ENCODE measurements at regions not wholly inside any gene's neighbourhood (a gene's known extent, or its start where the extent isn't known, plus 50 kb on each side); places are given as distances from the start of the nearest gene placed in this dataset.

GRCh38 chr14:82134411-82134810 is 600.8 kb upstream of the SEL1L start:
- no peaks in the 10 kb centered on the region for H3K27me3 ChIP-seq (ENCODE audit: control insufficient read depth, insufficient read depth, low read length)
- no peaks in the 10 kb centered on the region for H3K4me1 ChIP-seq
- H3K36me3 ChIP-seq (ENCODE audit: control insufficient read depth, insufficient read depth, low read length) = no peaks in the 10 kb centered on the region
- H3K4me2 ChIP-seq (ENCODE audit: low read length) = no peak overlapping the region
- H2AFZ ChIP-seq = no peak overlapping the region
- H3K4me3 ChIP-seq (ENCODE audit: low read depth, low read length) = no peak overlapping the region
- no peak for TF ChIP-seq CTCF (IDR thresholded peaks at IDR 0.05)
- peaks cover 2% of the 10 kb centered on the region for H3K9me3 ChIP-seq (ENCODE audit: control insufficient read depth, low read length)
- H3K27ac ChIP-seq = no peak overlapping the region
- no peak overlapping the region for H3K9ac ChIP-seq
- H3K79me2 ChIP-seq = no peaks in the 10 kb centered on the region

- Histone ChIP-seq H3K4me1 (no peaks in the 10 kb centered on the region), H3K27me3 (ENCODE audit: control insufficient read depth, insufficient read depth, low read length) (no peaks in the 10 kb centered on the region), H3K79me2 (no peaks in the 10 kb centered on the region), H3K9ac (no peak overlapping the region), H2AFZ (no peak overlapping the region), H3K4me3 (ENCODE audit: low read depth, low read length) (no peak overlapping the region), H3K27ac (no peak overlapping the region), H3K36me3 (ENCODE audit: control insufficient read depth, insufficient read depth, low read length) (no peaks in the 10 kb centered on the region), H3K4me2 (ENCODE audit: low read length) (no peak overlapping the region), H3K9me3 (ENCODE audit: control insufficient read depth, low read length) (peaks cover 2% of the 10 kb centered on the region)
- no peak for TF ChIP-seq CTCF (IDR thresholded peaks at IDR 0.05)
These were observed 604.8 kb upstream of the SEL1L start for GRCh38 chr14:82138431-82138830.

- no peaks in the 10 kb centered on the region for H3K36me3 ChIP-seq (ENCODE audit: control insufficient read depth, insufficient read depth, low read length)
- H3K27ac ChIP-seq = no peak overlapping the region
- H3K9ac ChIP-seq = no peak overlapping the region
- H3K4me3 ChIP-seq (ENCODE audit: low read depth, low read length) = no peak overlapping the region
- no peaks in the 10 kb centered on the region for H3K27me3 ChIP-seq (ENCODE audit: control insufficient read depth, insufficient read depth, low read length)
- H2AFZ ChIP-seq = no peak overlapping the region
- TF ChIP-seq CTCF (IDR thresholded peaks at IDR 0.05) = no peak
- no peaks in the 10 kb centered on the region for H3K4me1 ChIP-seq
- no peak overlapping the region for H3K4me2 ChIP-seq (ENCODE audit: low read length)
- no peaks in the 10 kb centered on the region for H3K79me2 ChIP-seq
- H3K9me3 ChIP-seq (ENCODE audit: control insufficient read depth, low read length) = no peaks in the 10 kb centered on the region
These were observed 613.2 kb upstream of the SEL1L start for GRCh38 chr14:82146846-82147245.

GRCh38 chr14:82153689-82154088 is 620.0 kb upstream of the SEL1L start:
- H3K4me1 ChIP-seq = no peaks in the 10 kb centered on the region

More at GRCh38 chr14:82153689-82154088, 620.0 kb upstream of the SEL1L start:
- H3K27ac ChIP-seq = no peak overlapping the region
- H3K4me3 ChIP-seq (ENCODE audit: low read depth, low read length) = no peak overlapping the region
- no peaks in the 10 kb centered on the region for H3K27me3 ChIP-seq (ENCODE audit: control insufficient read depth, insufficient read depth, low read length)
- no peaks in the 10 kb centered on the region for H3K9me3 ChIP-seq (ENCODE audit: control insufficient read depth, low read length)
- no peaks in the 10 kb centered on the region for H3K79me2 ChIP-seq
- no peak overlapping the region for H2AFZ ChIP-seq
- H3K36me3 ChIP-seq (ENCODE audit: control insufficient read depth, insufficient read depth, low read length) = no peaks in the 10 kb centered on the region
- no peak overlapping the region for H3K4me2 ChIP-seq (ENCODE audit: low read length)
- H3K9ac ChIP-seq = no peak overlapping the region
- no peak for TF ChIP-seq CTCF (IDR thresholded peaks at IDR 0.05)
